ENCODE measurements at regions not wholly inside any gene's neighbourhood (a gene's known extent, or its start where the extent isn't known, plus 50 kb on each side); places are given as distances from the start of the nearest gene placed in this dataset.

DNA sequence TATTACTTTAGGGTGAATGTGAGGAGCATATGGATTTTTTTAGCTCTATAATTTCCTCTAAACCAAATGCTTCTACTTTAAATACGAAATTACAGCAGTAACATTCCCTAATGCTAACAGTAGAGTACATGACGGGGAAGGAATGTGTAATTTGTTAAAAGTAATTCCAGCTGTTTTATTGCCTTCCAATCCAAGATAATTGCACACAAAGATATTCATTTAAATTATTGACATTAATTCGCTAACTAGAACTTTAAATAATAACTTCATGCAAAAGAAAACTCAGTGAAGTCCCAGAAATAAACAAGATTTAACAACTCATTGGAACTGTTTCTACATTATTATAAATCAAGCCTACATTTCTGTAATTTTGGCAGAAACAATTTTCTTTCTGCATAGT, 261.4 kb upstream of the CFAP20DC start:
- TF ChIP-seq TAF1 (IDR thresholded peaks at IDR 0.05; ENCODE audit: borderline replicate concordance, insufficient read depth, low read length) (no peak), SIN3A (IDR thresholded peaks at IDR 0.05; ENCODE audit: borderline replicate concordance, insufficient read depth, low read length) (no peak), POLR2AphosphoS5 (IDR thresholded peaks at IDR 0.05; ENCODE audit: low read depth, low read length) (no peak), REST (IDR thresholded peaks at IDR 0.05; ENCODE audit: insufficient read depth in 1 of 2, low read depth in 2 of 2, low read length in 2 of 2) (no peak), FOXP2 (optimal IDR thresholded peaks at IDR 0.05; ENCODE audit: borderline replicate concordance, extremely low read depth, extremely low read length, insufficient read depth) (no peak)

- TF ChIP-seq SIN3A (IDR thresholded peaks at IDR 0.05; ENCODE audit: borderline replicate concordance, insufficient read depth, low read length) (no peak), REST (IDR thresholded peaks at IDR 0.05; ENCODE audit: insufficient read depth in 1 of 2, low read depth in 2 of 2, low read length in 2 of 2) (no peak), POLR2AphosphoS5 (IDR thresholded peaks at IDR 0.05; ENCODE audit: low read depth, low read length) (no peak), TAF1 (IDR thresholded peaks at IDR 0.05; ENCODE audit: borderline replicate concordance, insufficient read depth, low read length) (no peak), FOXP2 (optimal IDR thresholded peaks at IDR 0.05; ENCODE audit: borderline replicate concordance, extremely low read depth, extremely low read length, insufficient read depth) (no peak)
These were observed 260.9 kb upstream of the CFAP20DC start for GRCh38 chr3:59310736-59311135.

DNA sequence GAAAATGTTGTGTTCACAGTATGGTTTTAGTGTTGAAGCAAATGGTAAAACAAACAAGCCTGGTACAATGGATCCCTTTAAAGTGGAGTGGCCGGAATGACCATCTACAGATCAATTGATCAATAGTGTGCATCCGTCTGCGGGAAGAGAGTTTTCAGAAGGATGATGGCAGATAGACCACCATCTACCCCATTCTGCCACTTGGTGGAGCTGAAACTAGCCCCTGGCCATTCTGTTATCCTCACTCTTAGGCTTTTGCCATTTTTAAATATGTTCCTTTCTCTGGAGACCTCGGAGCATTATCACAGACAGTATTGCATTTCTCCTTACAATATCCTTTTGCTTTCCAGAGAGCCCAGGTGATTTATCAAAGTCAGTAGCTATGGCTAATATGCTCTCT, 258.9 kb upstream of the CFAP20DC start:
- TF ChIP-seq TAF1 (IDR thresholded peaks at IDR 0.05; ENCODE audit: borderline replicate concordance, insufficient read depth, low read length) (no peak), REST (IDR thresholded peaks at IDR 0.05; ENCODE audit: insufficient read depth in 1 of 2, low read depth in 2 of 2, low read length in 2 of 2) (no peak), SIN3A (IDR thresholded peaks at IDR 0.05; ENCODE audit: borderline replicate concordance, insufficient read depth, low read length) (no peak), POLR2AphosphoS5 (IDR thresholded peaks at IDR 0.05; ENCODE audit: low read depth, low read length) (no peak), FOXP2 (optimal IDR thresholded peaks at IDR 0.05; ENCODE audit: borderline replicate concordance, extremely low read depth, extremely low read length, insufficient read depth) (no peak)

DNA sequence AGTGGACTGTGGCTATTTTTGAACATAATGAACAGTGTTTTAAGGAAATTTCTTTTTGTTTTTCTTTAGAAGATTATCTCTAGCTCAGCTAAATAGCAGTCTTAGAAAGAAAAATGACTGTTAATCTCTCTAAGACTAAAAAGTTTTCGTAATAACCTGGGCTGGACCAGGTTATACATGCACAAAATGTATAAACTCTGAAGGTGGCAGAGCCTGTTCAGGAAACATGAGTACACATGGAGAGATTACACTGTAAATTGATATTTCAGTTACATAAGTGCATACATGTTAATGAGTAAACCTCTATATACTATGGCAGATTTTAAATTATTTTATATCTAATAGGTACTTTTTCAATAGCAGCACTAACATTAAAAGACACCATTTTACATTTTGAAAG, 258.2 kb upstream of the CFAP20DC start:
- TF ChIP-seq TAF1 (IDR thresholded peaks at IDR 0.05; ENCODE audit: borderline replicate concordance, insufficient read depth, low read length) (no peak), SIN3A (IDR thresholded peaks at IDR 0.05; ENCODE audit: borderline replicate concordance, insufficient read depth, low read length) (no peak), FOXP2 (optimal IDR thresholded peaks at IDR 0.05; ENCODE audit: borderline replicate concordance, extremely low read depth, extremely low read length, insufficient read depth) (no peak), POLR2AphosphoS5 (IDR thresholded peaks at IDR 0.05; ENCODE audit: low read depth, low read length) (no peak), REST (IDR thresholded peaks at IDR 0.05; ENCODE audit: insufficient read depth in 1 of 2, low read depth in 2 of 2, low read length in 2 of 2) (no peak)

- no peak for TF ChIP-seq SIN3A (IDR thresholded peaks at IDR 0.05; ENCODE audit: borderline replicate concordance, insufficient read depth, low read length)
- no peak for TF ChIP-seq POLR2AphosphoS5 (IDR thresholded peaks at IDR 0.05; ENCODE audit: low read depth, low read length)
- TF ChIP-seq FOXP2 (optimal IDR thresholded peaks at IDR 0.05; ENCODE audit: borderline replicate concordance, extremely low read depth, extremely low read length, insufficient read depth): no peak
- no peak for TF ChIP-seq TAF1 (IDR thresholded peaks at IDR 0.05; ENCODE audit: borderline replicate concordance, insufficient read depth, low read length)
- TF ChIP-seq REST (IDR thresholded peaks at IDR 0.05; ENCODE audit: insufficient read depth in 1 of 2, low read depth in 2 of 2, low read length in 2 of 2): no peak
These were observed 256.6 kb upstream of the CFAP20DC start for GRCh38 chr3:59306436-59306835.
